ENCODE measurements at regions not wholly inside any gene's neighbourhood (a gene's known extent, or its start where the extent isn't known, plus 50 kb on each side); places are given as distances from the start of the nearest gene placed in this dataset.

- H3K27me3 ChIP-seq (ENCODE audit: control insufficient read depth in 3 of 3, insufficient read depth in 3 of 3, low read depth in 1 of 3, low read length in 3 of 3) = no peaks in the 10 kb centered on the region
- H3K4me3 ChIP-seq (ENCODE audit: low read length in 2 of 2) = no peak overlapping the region
- H2AFZ ChIP-seq (ENCODE audit: low read length) = peak overlapping the region; percentile 9
- H3K23ac ChIP-seq (ENCODE audit: low read depth, low read length, poor library complexity) = no peak overlapping the region
- H3K9ac ChIP-seq (ENCODE audit: low read depth, low read length, poor library complexity) = no peak overlapping the region
- no peak overlapping the region for H2BK12ac ChIP-seq (ENCODE audit: low read length)
- no peak overlapping the region for H2AK5ac ChIP-seq (ENCODE audit: low read depth, low read length)
- H3K18ac ChIP-seq (ENCODE audit: low read length) = no peak overlapping the region
- no peaks in the 10 kb centered on the region for H3K79me1 ChIP-seq (ENCODE audit: low read depth, low read length)
- no peak overlapping the region for H2BK5ac ChIP-seq (ENCODE audit: low read length)
- WGBS, 2 donors (ENCODE audit: extremely low coverage in 2 of 2, insufficient read length in 2 of 2, insufficient replicate concordance in 1 of 2) = no CpG with 5 or more reads among the region's 2 CpGs
- H3K36me3 ChIP-seq (replicated peaks in 1 of 2; ENCODE audit: control insufficient read depth in 2 of 2, insufficient read depth in 2 of 2, low read length in 2 of 2) = peaks cover 0 to 5% of the 10 kb centered on the region in 2 donors
- H2BK120ac ChIP-seq (ENCODE audit: low read depth, low read length) = no peak overlapping the region
- no peak overlapping the region for H3K4ac ChIP-seq (ENCODE audit: low read length)
- no peak overlapping the region for H4K8ac ChIP-seq (ENCODE audit: low read depth, low read length)
- H3K9me3 ChIP-seq (replicated peaks in 1 of 2; ENCODE audit: control insufficient read depth in 2 of 2, insufficient read depth in 1 of 2, low read depth in 1 of 2, low read length in 2 of 2) = peaks cover 7 to 23% of the 10 kb centered on the region in 2 donors
- no peak overlapping the region for H3K14ac ChIP-seq (ENCODE audit: low read length)
- peaks cover 0 to 3% of the 10 kb centered on the region in 2 donors for H3K4me1 ChIP-seq (ENCODE audit: control insufficient read depth in 2 of 2, insufficient read depth in 1 of 2, low read depth in 1 of 2, low read length in 2 of 2)
- peak overlapping the region; percentile 91 for H3K27ac ChIP-seq (replicated peaks; ENCODE audit: low read length)
- no peak overlapping the region for H2BK15ac ChIP-seq (ENCODE audit: low read length)
- no peak overlapping the region for H4K91ac ChIP-seq (ENCODE audit: low read depth, low read length, poor library complexity)
- peak; percentile 79 for DNase-seq (ENCODE audit: low spot score)
- H3K4me2 ChIP-seq (ENCODE audit: insufficient read depth, low read length, poor library complexity, severe bottlenecking) = no peak overlapping the region
Observed at GRCh38 chr4:96736352-96736889, 896.5 kb downstream of the PDHA2 start.

DNA sequence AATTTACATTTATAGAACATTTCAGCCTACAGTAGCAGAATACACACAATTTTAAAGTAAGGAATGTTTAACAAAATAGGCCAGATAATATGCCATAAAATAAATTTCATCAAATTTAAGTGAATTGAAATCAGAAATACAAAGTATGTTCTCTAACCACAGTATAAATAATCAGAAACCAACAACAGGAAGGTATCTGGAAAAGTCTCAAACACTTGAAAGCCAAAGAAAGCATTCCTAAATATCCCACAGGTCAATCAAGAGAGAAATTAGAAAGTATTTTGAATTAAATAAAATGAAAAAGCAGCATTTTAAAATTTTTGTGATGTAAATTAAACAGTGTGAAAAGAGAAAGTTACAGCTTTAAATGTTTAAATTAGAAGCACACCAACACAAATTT, 899.2 kb downstream of the PDHA2 start:
- Histone ChIP-seq H2AFZ (ENCODE audit: low read length) (no peak overlapping the region), H3K4me3 (ENCODE audit: low read length in 2 of 2) (no peak overlapping the region), H3K23ac (ENCODE audit: low read depth, low read length, poor library complexity) (no peak overlapping the region), H2BK15ac (ENCODE audit: low read length) (no peak overlapping the region), H3K4me1 (ENCODE audit: control insufficient read depth in 2 of 2, insufficient read depth in 1 of 2, low read depth in 1 of 2, low read length in 2 of 2) (peaks cover 0 to 3% of the 10 kb centered on the region in 2 donors), H3K4me2 (ENCODE audit: insufficient read depth, low read length, poor library complexity, severe bottlenecking) (no peak overlapping the region), H3K9me3 (replicated peaks in 1 of 2; ENCODE audit: control insufficient read depth in 2 of 2, insufficient read depth in 1 of 2, low read depth in 1 of 2, low read length in 2 of 2) (peaks cover 9 to 19% of the 10 kb centered on the region in 2 donors), H2BK120ac (ENCODE audit: low read depth, low read length) (no peak overlapping the region), H4K8ac (ENCODE audit: low read depth, low read length) (no peak overlapping the region), H4K91ac (ENCODE audit: low read depth, low read length, poor library complexity) (no peak overlapping the region), H2AK5ac (ENCODE audit: low read depth, low read length) (no peak overlapping the region), H3K9ac (ENCODE audit: low read depth, low read length, poor library complexity) (no peak overlapping the region), H3K79me1 (ENCODE audit: low read depth, low read length) (no peaks in the 10 kb centered on the region), H3K18ac (ENCODE audit: low read length) (no peak overlapping the region), H3K14ac (ENCODE audit: low read length) (no peak overlapping the region), H2BK5ac (ENCODE audit: low read length) (no peak overlapping the region), H3K4ac (ENCODE audit: low read length) (no peak overlapping the region), H3K36me3 (replicated peaks in 1 of 2; ENCODE audit: control insufficient read depth in 2 of 2, insufficient read depth in 2 of 2, low read length in 2 of 2) (no peaks in the 10 kb centered on the region), H3K27me3 (ENCODE audit: control insufficient read depth in 3 of 3, insufficient read depth in 3 of 3, low read depth in 1 of 3, low read length in 3 of 3) (no peaks in the 10 kb centered on the region), H3K27ac (replicated peaks; ENCODE audit: low read length) (no peak overlapping the region), H2BK12ac (ENCODE audit: low read length) (no peak overlapping the region)
- DNase-seq (ENCODE audit: low spot score) = no peak

GRCh38 chr4:96742332-96743014, 902.6 kb downstream of the PDHA2 start:
- no CpG with 5 or more reads among the region's 24 CpGs for WGBS, 2 donors (ENCODE audit: extremely low coverage in 2 of 2, insufficient read length in 2 of 2, insufficient replicate concordance in 1 of 2)
- Histone ChIP-seq H3K27me3 (ENCODE audit: control insufficient read depth in 3 of 3, insufficient read depth in 3 of 3, low read depth in 1 of 3, low read length in 3 of 3) (no peaks in the 10 kb centered on the region), H2BK120ac (ENCODE audit: low read depth, low read length) (no peak overlapping the region), H3K18ac (ENCODE audit: low read length) (peak overlapping the region; percentile 35), H2BK12ac (ENCODE audit: low read length) (peak overlapping the region; percentile 73), H3K4me3 (ENCODE audit: low read length in 2 of 2) (no peak overlapping the region), H3K9ac (ENCODE audit: low read depth, low read length, poor library complexity) (no peak overlapping the region), H3K27ac (replicated peaks; ENCODE audit: low read length) (no peak overlapping the region), H4K91ac (ENCODE audit: low read depth, low read length, poor library complexity) (no peak overlapping the region), H3K36me3 (replicated peaks in 1 of 2; ENCODE audit: control insufficient read depth in 2 of 2, insufficient read depth in 2 of 2, low read length in 2 of 2) (no peaks in the 10 kb centered on the region), H2BK5ac (ENCODE audit: low read length) (no peak overlapping the region), H3K4me2 (ENCODE audit: insufficient read depth, low read length, poor library complexity, severe bottlenecking) (no peak overlapping the region), H2BK15ac (ENCODE audit: low read length) (no peak overlapping the region), H3K79me1 (ENCODE audit: low read depth, low read length) (no peaks in the 10 kb centered on the region), H4K8ac (ENCODE audit: low read depth, low read length) (no peak overlapping the region), H2AK5ac (ENCODE audit: low read depth, low read length) (no peak overlapping the region), H3K4me1 (ENCODE audit: control insufficient read depth in 2 of 2, insufficient read depth in 1 of 2, low read depth in 1 of 2, low read length in 2 of 2) (no peaks in the 10 kb centered on the region), H3K9me3 (replicated peaks in 1 of 2; ENCODE audit: control insufficient read depth in 2 of 2, insufficient read depth in 1 of 2, low read depth in 1 of 2, low read length in 2 of 2) (peaks cover 9 to 10% of the 10 kb centered on the region in 2 donors), H3K14ac (ENCODE audit: low read length) (peak overlapping the region; percentile 71), H3K4ac (ENCODE audit: low read length) (no peak overlapping the region), H2AFZ (ENCODE audit: low read length) (no peak overlapping the region), H3K23ac (ENCODE audit: low read depth, low read length, poor library complexity) (no peak overlapping the region)
- no peak for DNase-seq (ENCODE audit: low spot score)

- H3K4me1 ChIP-seq (ENCODE audit: control insufficient read depth in 2 of 2, insufficient read depth in 1 of 2, low read depth in 1 of 2, low read length in 2 of 2) = no peaks in the 10 kb centered on the region
- no peak overlapping the region for H3K27ac ChIP-seq (replicated peaks; ENCODE audit: low read length)
- no peak overlapping the region for H3K14ac ChIP-seq (ENCODE audit: low read length)
- H3K9me3 ChIP-seq (replicated peaks in 1 of 2; ENCODE audit: control insufficient read depth in 2 of 2, insufficient read depth in 1 of 2, low read depth in 1 of 2, low read length in 2 of 2) = peaks cover 11 to 21% of the 10 kb centered on the region in 2 donors
- no peak overlapping the region for H4K8ac ChIP-seq (ENCODE audit: low read depth, low read length)
- H2AK5ac ChIP-seq (ENCODE audit: low read depth, low read length) = no peak overlapping the region
- H2BK12ac ChIP-seq (ENCODE audit: low read length) = no peak overlapping the region
- no peak overlapping the region for H3K4ac ChIP-seq (ENCODE audit: low read length)
- no peak overlapping the region for H3K4me3 ChIP-seq (ENCODE audit: low read length in 2 of 2)
- no peak overlapping the region for H3K9ac ChIP-seq (ENCODE audit: low read depth, low read length, poor library complexity)
- H3K79me1 ChIP-seq (ENCODE audit: low read depth, low read length) = no peaks in the 10 kb centered on the region
- no peaks in the 10 kb centered on the region for H3K27me3 ChIP-seq (ENCODE audit: control insufficient read depth in 3 of 3, insufficient read depth in 3 of 3, low read depth in 1 of 3, low read length in 3 of 3)
- H3K4me2 ChIP-seq (ENCODE audit: insufficient read depth, low read length, poor library complexity, severe bottlenecking) = no peak overlapping the region
- no peak overlapping the region for H2BK15ac ChIP-seq (ENCODE audit: low read length)
- H2BK5ac ChIP-seq (ENCODE audit: low read length) = no peak overlapping the region
- no peak overlapping the region for H3K23ac ChIP-seq (ENCODE audit: low read depth, low read length, poor library complexity)
- no peak overlapping the region for H2BK120ac ChIP-seq (ENCODE audit: low read depth, low read length)
- no peak overlapping the region for H2AFZ ChIP-seq (ENCODE audit: low read length)
- DNase-seq (ENCODE audit: low spot score) = no peak
- no peaks in the 10 kb centered on the region for H3K36me3 ChIP-seq (replicated peaks in 1 of 2; ENCODE audit: control insufficient read depth in 2 of 2, insufficient read depth in 2 of 2, low read length in 2 of 2)
- no peak overlapping the region for H3K18ac ChIP-seq (ENCODE audit: low read length)
- H4K91ac ChIP-seq (ENCODE audit: low read depth, low read length, poor library complexity) = no peak overlapping the region
Observed at GRCh38 chr4:96744676-96745075, 904.8 kb downstream of the PDHA2 start.
